Small intestine (tissue), 7 donors: ENCODE measurements at regions not wholly inside any gene's neighbourhood (a gene's known extent, or its start where the extent isn't known, plus 50 kb on each side); places are given as distances from the start of the nearest gene placed in this dataset.

ENCODE experiments used
- DNase-seq, 2 donors: peaks; one replicate each; pipeline versions ENCODE4 v3.0.0 to v3.0.0-alpha.2; 2013
- FAIRE-seq: peaks from 2 replicates; lab custom pipeline; 2012; peaks lifted over from hg19 to GRCh38; lab: Jason Lieb, UNC
- H3K27ac ChIP-seq, 3 donors: one replicate each; pipeline ENCODE4 v1.5.1; 2013; ENCODE audit warnings: low read length in 2 of 3, mild to moderate bottlenecking in 2 of 3, control low read depth in 1 of 3, inconsistent platforms in 1 of 3, low read depth in 1 of 3, moderate library complexity in 1 of 3
- H3K27me3 ChIP-seq, 3 donors: one replicate each; pipeline ENCODE4 v1.6.1; 2013; ENCODE audit warnings: low read length in 3 of 3, inconsistent platforms in 1 of 3; ENCODE audit not compliant: control insufficient read depth in 3 of 3, insufficient read depth in 3 of 3
- H3K36me3 ChIP-seq, 3 donors: one replicate each; pipeline ENCODE4 v1.6.1; 2013; ENCODE audit warnings: low read length in 3 of 3, inconsistent platforms in 1 of 3, low read depth in 1 of 3, mild to moderate bottlenecking in 1 of 3, moderate library complexity in 1 of 3; ENCODE audit not compliant: control insufficient read depth in 3 of 3, insufficient read depth in 2 of 3
- H3K4me1 ChIP-seq, 3 donors: one replicate each; pipeline ENCODE4 v1.6.1; 2013; ENCODE audit warnings: low read length in 2 of 3, inconsistent platforms in 1 of 3, low read depth in 1 of 3, mild to moderate bottlenecking in 1 of 3, moderate library complexity in 1 of 3; ENCODE audit not compliant: control insufficient read depth in 3 of 3, insufficient read depth in 2 of 3
- H3K4me3 ChIP-seq, 3 donors: one replicate each; pipeline ENCODE4 v1.5.1; 2013; ENCODE audit warnings: low read length in 3 of 3, control low read depth in 1 of 3, inconsistent platforms in 1 of 3, low read depth in 1 of 3, mild to moderate bottlenecking in 1 of 3, moderate library complexity in 1 of 3
- H3K9me3 ChIP-seq, 2 donors: one replicate each; pipeline ENCODE4 v1.6.1; 2013; ENCODE audit warnings: low read depth in 1 of 2, low read length in 1 of 2; ENCODE audit not compliant: control insufficient read depth in 2 of 2, insufficient read depth in 1 of 2
- WGBS, 3 donors: extraction: QIAGEN DNeasy Blood & Tissue Kit; methylation state at CpG; one replicate each; pipeline ENCODE4 v1.1.7; 2013; 5-methylcytosine and 5-hydroxymethylcytosine counted together
- donor health status: healthy with polysubstance abuse.
- donor health status: control.
- donor health status: control.
- donor health status: Bipolar disorder and iron deficiency.
- donor health status: healthy.

DNA sequence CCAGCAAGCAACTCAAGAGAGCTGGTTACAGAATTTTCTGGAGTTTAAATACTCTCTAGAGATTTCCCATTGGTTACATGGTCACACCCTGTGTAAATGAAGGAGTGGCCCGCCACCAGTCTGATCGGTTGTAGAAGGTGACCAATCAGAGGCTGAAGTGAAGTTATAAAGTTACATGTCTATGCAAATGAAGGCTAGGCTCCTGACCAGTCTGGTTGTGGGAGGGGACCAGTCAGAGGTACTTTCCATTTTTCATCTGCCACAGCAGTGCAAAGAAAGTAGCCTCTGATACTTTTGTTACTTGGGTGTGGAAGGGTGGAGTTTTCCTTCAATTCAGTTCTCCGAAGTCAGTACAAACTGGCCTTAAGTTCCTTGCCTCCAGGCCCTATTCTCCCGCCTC is 273.7 kb downstream of the BARHL2 start:
- Histone ChIP-seq H3K27ac (no peak overlapping the region), H3K36me3 (no peaks in the 10 kb centered on the region), H3K4me3 (no peak overlapping the region), H3K27me3 (no peaks in the 10 kb centered on the region), H3K9me3 (no peaks in the 10 kb centered on the region), H3K4me1 (no peaks in the 10 kb centered on the region)
- FAIRE-seq = no peak
- WGBS, 3 donors = 72 to 80% (median 74%) methylated on average over 4 of the region's 4 CpGs
- DNase-seq = no peak

DNA sequence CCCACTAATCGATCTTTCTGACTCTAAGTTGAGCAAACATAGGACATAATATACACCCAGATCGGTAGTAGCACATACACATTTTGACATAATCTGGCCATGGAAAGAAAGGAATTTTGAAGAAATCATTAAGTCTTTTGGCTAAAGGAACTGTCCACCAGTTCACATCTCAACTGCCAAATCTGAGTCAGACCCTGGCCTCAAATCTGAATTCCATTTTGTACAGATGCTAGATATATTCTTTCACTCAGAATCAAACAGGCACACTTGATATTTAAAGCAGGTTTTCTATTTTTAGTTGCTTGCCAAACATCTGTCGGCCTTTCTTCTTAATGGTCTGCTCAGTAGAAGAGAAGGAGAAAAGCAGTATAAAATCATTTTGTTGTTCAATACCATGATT is 281.8 kb downstream of the BARHL2 start:
- no peaks in the 10 kb centered on the region for H3K27me3 ChIP-seq
- no peak overlapping the region for H3K4me3 ChIP-seq
- H3K4me1 ChIP-seq = no peaks in the 10 kb centered on the region
- DNase-seq (no peak), FAIRE-seq (no peak)
- no peak overlapping the region for H3K27ac ChIP-seq
- WGBS, 3 donors = 75 to 85% (median 84%) methylated on average over 3 of the region's 3 CpGs
- H3K9me3 ChIP-seq = no peaks in the 10 kb centered on the region
- no peaks in the 10 kb centered on the region for H3K36me3 ChIP-seq

DNA sequence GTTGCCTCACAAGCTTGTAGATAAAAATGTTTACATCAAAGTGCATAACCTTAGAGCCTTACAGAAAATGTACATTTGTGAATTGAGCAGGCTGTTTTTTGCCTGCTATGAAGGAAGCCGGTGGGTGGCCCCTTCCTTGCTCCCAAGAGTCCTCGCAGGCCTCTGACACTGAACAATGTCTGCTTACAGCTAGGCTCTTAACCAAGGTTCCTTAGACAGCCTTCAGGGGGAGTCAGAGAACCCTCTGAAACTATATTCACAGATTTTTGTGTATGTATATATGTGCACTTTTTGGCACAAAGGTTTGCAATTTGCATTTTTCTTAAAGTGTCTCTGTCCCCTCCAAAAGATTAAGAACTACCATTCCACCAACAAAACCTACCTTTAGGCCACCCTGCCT is 282.6 kb downstream of the BARHL2 start:
- no peak overlapping the region for H3K4me3 ChIP-seq
- no peak for FAIRE-seq
- H3K27me3 ChIP-seq = no peaks in the 10 kb centered on the region
- DNase-seq = peak in 1 of 2 donors; percentile 16
- no peaks in the 10 kb centered on the region for H3K4me1 ChIP-seq
- no peaks in the 10 kb centered on the region for H3K36me3 ChIP-seq
- WGBS, 3 donors = 34 to 43% (median 39%) methylated on average over 2 of the region's 2 CpGs
- no peaks in the 10 kb centered on the region for H3K9me3 ChIP-seq
- H3K27ac ChIP-seq = no peak overlapping the region

DNA sequence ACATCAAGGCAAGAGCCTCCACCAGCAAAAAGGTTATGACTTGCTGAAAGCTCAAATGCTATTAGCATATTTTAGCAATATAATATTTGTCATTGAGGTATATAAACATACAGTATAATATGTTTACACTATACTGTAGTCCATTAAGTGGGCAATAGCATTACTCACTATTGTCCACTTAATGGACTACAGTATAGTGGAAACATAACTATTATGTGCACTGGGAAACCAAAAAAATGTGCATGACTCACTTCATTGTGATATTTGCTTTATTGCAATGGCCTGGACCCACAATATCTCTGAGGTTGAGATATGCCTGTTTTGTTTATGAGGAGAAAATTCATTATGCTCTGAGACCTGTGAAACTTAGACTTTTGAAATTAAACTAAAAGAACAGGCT is 300.0 kb downstream of the BARHL2 start:
- peaks cover 0 to under 1% (median 0%) of the 10 kb centered on the region in 3 donors for H3K4me1 ChIP-seq
- peaks cover 0 to 6% of the 10 kb centered on the region in 2 donors for H3K9me3 ChIP-seq
- H3K36me3 ChIP-seq = no peaks in the 10 kb centered on the region
- FAIRE-seq (no peak), DNase-seq (no peak)
- H3K27me3 ChIP-seq = no peaks in the 10 kb centered on the region
- H3K4me3 ChIP-seq = no peak overlapping the region
- H3K27ac ChIP-seq = no peak overlapping the region

GRCh38 chr1:90414201-90414600 is 302.9 kb downstream of the BARHL2 start:
- Histone ChIP-seq H3K9me3 (peaks cover 0 to 10% of the 10 kb centered on the region in 2 donors), H3K4me1 (peaks cover 0 to 12% (median 0%) of the 10 kb centered on the region in 3 donors), H3K36me3 (no peaks in the 10 kb centered on the region), H3K27ac (no peak overlapping the region), H3K27me3 (no peaks in the 10 kb centered on the region), H3K4me3 (no peak overlapping the region)
- WGBS, 3 donors = 80 to 100% (median 91%) methylated on average over 1 of the region's 1 CpG
- no peak for FAIRE-seq
- no peak for DNase-seq

DNA sequence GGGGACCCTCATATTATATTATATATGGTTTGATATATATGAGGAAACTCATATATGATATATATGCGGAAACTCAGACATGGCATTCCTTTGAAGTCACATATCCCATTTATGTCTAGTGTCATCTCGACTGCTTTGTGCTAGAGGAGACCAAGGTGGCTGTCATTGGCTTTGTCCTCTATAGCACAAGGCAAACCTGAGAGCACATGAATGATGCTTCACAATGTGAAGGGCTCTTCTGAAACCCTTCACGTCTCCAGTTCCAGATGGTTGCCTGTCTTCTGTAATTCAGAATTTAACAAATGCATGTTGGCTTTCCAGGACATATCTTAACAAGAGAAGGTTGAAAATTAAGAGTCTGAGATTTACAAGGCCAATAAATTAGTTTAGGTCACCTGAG is 303.6 kb downstream of the BARHL2 start:
- Histone ChIP-seq H3K27me3 (no peaks in the 10 kb centered on the region), H3K4me1 (peaks cover 0 to 12% (median 0%) of the 10 kb centered on the region in 3 donors), H3K9me3 (peaks cover 0 to 10% of the 10 kb centered on the region in 2 donors), H3K36me3 (no peaks in the 10 kb centered on the region), H3K4me3 (no peak overlapping the region), H3K27ac (no peak overlapping the region)
- 89 to 90% (median 89%) methylated on average over 3 of the region's 3 CpGs for WGBS, 3 donors
- FAIRE-seq (no peak), DNase-seq (no peak)

GRCh38 chr1:90412563-90412962 is 304.5 kb downstream of the BARHL2 start:
- WGBS, 3 donors = 77 to 87% (median 84%) methylated on average over 2 of the region's 2 CpGs
- DNase-seq (no peak), FAIRE-seq (no peak)
- no peaks in the 10 kb centered on the region for H3K27me3 ChIP-seq
- H3K9me3 ChIP-seq = peaks cover 0 to 10% of the 10 kb centered on the region in 2 donors
- H3K4me1 ChIP-seq = peaks cover 0 to 12% (median 0%) of the 10 kb centered on the region in 3 donors
- no peak overlapping the region for H3K27ac ChIP-seq
- H3K4me3 ChIP-seq = no peak overlapping the region
- H3K36me3 ChIP-seq = no peaks in the 10 kb centered on the region

DNA sequence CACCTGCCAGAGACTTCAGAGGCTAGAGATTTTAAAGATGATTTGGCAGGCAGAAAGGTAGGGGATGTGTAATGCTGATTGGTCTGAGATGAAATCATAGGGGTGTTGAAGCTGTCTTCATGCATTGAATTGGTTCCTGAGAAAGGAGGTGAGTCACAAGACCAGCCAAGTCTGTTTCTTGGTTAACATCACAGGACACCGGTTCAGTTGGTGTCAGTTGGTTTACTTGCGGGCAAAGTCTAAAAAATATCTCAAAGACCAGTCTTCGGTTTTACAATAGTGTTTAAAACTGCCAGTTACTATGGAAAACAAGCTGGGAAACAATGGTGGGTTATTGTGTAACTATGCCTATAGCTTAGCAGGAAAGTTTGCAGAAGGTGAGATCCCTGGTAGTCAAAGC is 305.9 kb downstream of the BARHL2 start:
- Histone ChIP-seq H3K4me1 (peaks cover 0 to 12% (median 0%) of the 10 kb centered on the region in 3 donors), H3K27ac (peak overlapping the region in 1 of 3 donors; percentile 72), H3K4me3 (no peak overlapping the region), H3K27me3 (no peaks in the 10 kb centered on the region), H3K36me3 (no peaks in the 10 kb centered on the region), H3K9me3 (peaks cover 0 to 10% of the 10 kb centered on the region in 2 donors)
- DNase-seq (peak; percentile 5 to 88), FAIRE-seq (no peak)
- WGBS, 3 donors = 17 to 62% (median 39%) methylated on average over 3 of the region's 3 CpGs

DNA sequence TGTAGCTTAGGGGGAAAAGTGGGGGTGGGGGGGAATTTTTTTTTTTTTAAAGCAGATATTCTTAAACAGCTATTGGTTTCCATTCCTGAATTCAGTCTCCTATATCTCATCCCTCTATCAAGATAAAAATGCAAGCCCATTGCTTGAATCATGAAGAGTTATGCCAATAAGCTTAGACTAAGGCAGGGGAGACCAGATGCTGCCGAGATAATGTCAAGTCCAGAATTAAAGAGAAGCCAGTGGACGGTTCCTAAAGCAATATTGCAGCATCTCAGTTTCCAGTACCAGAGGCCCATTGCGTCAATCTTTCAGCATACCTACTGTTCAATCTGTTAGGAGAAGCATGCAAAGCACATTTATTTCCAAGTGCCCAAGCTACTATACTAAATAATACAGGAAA is 309.4 kb downstream of the BARHL2 start:
- DNase-seq (no peak), FAIRE-seq (no peak)
- Histone ChIP-seq H3K4me1 (peaks cover 0 to 15% (median 0%) of the 10 kb centered on the region in 3 donors), H3K27ac (no peak overlapping the region), H3K4me3 (no peak overlapping the region), H3K36me3 (no peaks in the 10 kb centered on the region), H3K27me3 (no peaks in the 10 kb centered on the region), H3K9me3 (peaks cover 0 to 10% of the 10 kb centered on the region in 2 donors)
- 86 to 90% (median 86%) methylated on average over 3 of the region's 3 CpGs for WGBS, 3 donors
